ENCODE measurements at regions not wholly inside any gene's neighbourhood (a gene's known extent, or its start where the extent isn't known, plus 50 kb on each side); places are given as distances from the start of the nearest gene placed in this dataset.

- H3K4me3 ChIP-seq (ENCODE audit: low read depth, low read length) = no peak overlapping the region
- TF ChIP-seq CTCF (IDR thresholded peaks at IDR 0.05; ENCODE audit: control insufficient read depth, extremely low read depth, insufficient read depth) = no peak
- no peak for DNase-seq (ENCODE audit: low read depth)
These were observed 152.3 kb downstream of the PAX3 start for GRCh38 chr2:222146488-222146887.

- no peak for DNase-seq (ENCODE audit: low read depth)
- no peak for TF ChIP-seq CTCF (IDR thresholded peaks at IDR 0.05; ENCODE audit: control insufficient read depth, extremely low read depth, insufficient read depth)
- H3K4me3 ChIP-seq (ENCODE audit: low read depth, low read length) = no peak overlapping the region
These were observed 156.8 kb downstream of the PAX3 start for GRCh38 chr2:222142027-222142426.

- TF ChIP-seq CTCF (IDR thresholded peaks at IDR 0.05; ENCODE audit: control insufficient read depth, extremely low read depth, insufficient read depth) = no peak
- no peak overlapping the region for H3K4me3 ChIP-seq (ENCODE audit: low read depth, low read length)
- no peak for DNase-seq (ENCODE audit: low read depth)
These were observed 162.6 kb downstream of the PAX3 start for GRCh38 chr2:222136106-222136630.

GRCh38 chr2:222134654-222135053 lies 164.1 kb downstream of the PAX3 start:
- no peak for TF ChIP-seq CTCF (IDR thresholded peaks at IDR 0.05; ENCODE audit: control insufficient read depth, extremely low read depth, insufficient read depth)
- no peak overlapping the region for H3K4me3 ChIP-seq (ENCODE audit: low read depth, low read length)

GRCh38 chr2:222133897-222134296 lies 164.9 kb downstream of the PAX3 start:
- TF ChIP-seq CTCF (IDR thresholded peaks at IDR 0.05; ENCODE audit: control insufficient read depth, extremely low read depth, insufficient read depth) = no peak
- H3K4me3 ChIP-seq (ENCODE audit: low read depth, low read length) = no peak overlapping the region
- no peak for DNase-seq (ENCODE audit: low read depth)

More at GRCh38 chr2:222134654-222135053, 164.1 kb downstream of the PAX3 start:
- DNase-seq (ENCODE audit: low read depth) = no peak

- no peak overlapping the region for H3K4me3 ChIP-seq (ENCODE audit: low read depth, low read length)
- no peak for DNase-seq (ENCODE audit: low read depth)
These were observed 167.9 kb downstream of the PAX3 start for GRCh38 chr2:222130855-222131254.

More at GRCh38 chr2:222130855-222131254, 167.9 kb downstream of the PAX3 start:
- TF ChIP-seq CTCF (IDR thresholded peaks at IDR 0.05; ENCODE audit: control insufficient read depth, extremely low read depth, insufficient read depth) = no peak

Measured in LNCaP clone FGC (cell line).